ENCODE measurements at regions not wholly inside any gene's neighbourhood (a gene's known extent, or its start where the extent isn't known, plus 50 kb on each side); places are given as distances from the start of the nearest gene placed in this dataset.

GRCh38 chr2:180174580-180174979 lies 167.5 kb upstream of the CWC22 start:
- TF ChIP-seq CTCF (conservative IDR thresholded peaks at IDR 0.05 in 1 of 2, IDR thresholded peaks at IDR 0.05 in 1 of 2; ENCODE audit: extremely low read depth in 1 of 2, insufficient read depth in 1 of 2, low read depth in 1 of 2, low read length in 2 of 2), result no peak
- TF ChIP-seq EZH2 (IDR thresholded peaks at IDR 0.05; ENCODE audit: borderline replicate concordance, low read length), result no peak

Measured in mammary epithelial cell (primary cell).